VCaP (cell line): ENCODE measurements at regions not wholly inside any gene's neighbourhood (a gene's known extent, or its start where the extent isn't known, plus 50 kb on each side); places are given as distances from the start of the nearest gene placed in this dataset.
"Not testable (repeated sequence)": the region's sequence is repeated elsewhere in the genome, so short reads cannot be mapped to it uniquely, and the experiment has no call there.

Source experiments
- H3K27ac ChIP-seq: fragments of 450-650 bp; 2 replicates; pipeline ENCODE4 v1.5.1; 2017
- CTCF ChIP-seq: fragments of 450-650 bp; conservative IDR thresholded peaks from 2 replicates; pipeline ENCODE4 v1.5.1; 2017; ENCODE audit warnings: mild to moderate bottlenecking, moderate library complexity

GRCh38 chr9:115328677-115329076 lies 210.7 kb upstream of the TNC start:
- peak overlapping the region; percentile 19; the same call in 1 of the 2 replicates for H3K27ac ChIP-seq
- TF ChIP-seq CTCF: no peak

- TF ChIP-seq CTCF: no peak
- H3K27ac ChIP-seq: no peak overlapping the region
Observed at GRCh38 chr9:115333277-115334070, 215.5 kb upstream of the TNC start.

GRCh38 chr9:115335439-115335838 lies 217.5 kb upstream of the TNC start:
- H3K27ac ChIP-seq: no peak overlapping the region
- no peak for TF ChIP-seq CTCF

GRCh38 chr9:115340314-115340713 lies 222.4 kb upstream of the TNC start:
- H3K27ac ChIP-seq: no peak overlapping the region
- TF ChIP-seq CTCF: no peak

GRCh38 chr9:115341426-115341825 lies 223.5 kb upstream of the TNC start:
- no peak for TF ChIP-seq CTCF
- H3K27ac ChIP-seq: no peak overlapping the region

GRCh38 chr9:115347776-115348175 lies 229.8 kb upstream of the TNC start:
- H3K27ac ChIP-seq: not testable (repeated sequence)

GRCh38 chr9:115348936-115349335 lies 231.0 kb upstream of the TNC start:
- H3K27ac ChIP-seq: not testable (repeated sequence)

- no peak for TF ChIP-seq CTCF
- no peak overlapping the region for H3K27ac ChIP-seq
Observed at GRCh38 chr9:115349542-115349941, 231.6 kb upstream of the TNC start.

- TF ChIP-seq CTCF: no peak
- no peak overlapping the region for H3K27ac ChIP-seq
Observed at GRCh38 chr9:115350548-115350947, 232.6 kb upstream of the TNC start.
